ENCODE measurements at regions not wholly inside any gene's neighbourhood (a gene's known extent, or its start where the extent isn't known, plus 50 kb on each side); places are given as distances from the start of the nearest gene placed in this dataset.
"Not testable (repeated sequence)": the region's sequence is repeated elsewhere in the genome, so short reads cannot be mapped to it uniquely, and the experiment has no call there.

GRCh38 chr14:30413184-30413583, 145.8 kb upstream of the G2E3 start:
- TF ChIP-seq, protein P1, sequence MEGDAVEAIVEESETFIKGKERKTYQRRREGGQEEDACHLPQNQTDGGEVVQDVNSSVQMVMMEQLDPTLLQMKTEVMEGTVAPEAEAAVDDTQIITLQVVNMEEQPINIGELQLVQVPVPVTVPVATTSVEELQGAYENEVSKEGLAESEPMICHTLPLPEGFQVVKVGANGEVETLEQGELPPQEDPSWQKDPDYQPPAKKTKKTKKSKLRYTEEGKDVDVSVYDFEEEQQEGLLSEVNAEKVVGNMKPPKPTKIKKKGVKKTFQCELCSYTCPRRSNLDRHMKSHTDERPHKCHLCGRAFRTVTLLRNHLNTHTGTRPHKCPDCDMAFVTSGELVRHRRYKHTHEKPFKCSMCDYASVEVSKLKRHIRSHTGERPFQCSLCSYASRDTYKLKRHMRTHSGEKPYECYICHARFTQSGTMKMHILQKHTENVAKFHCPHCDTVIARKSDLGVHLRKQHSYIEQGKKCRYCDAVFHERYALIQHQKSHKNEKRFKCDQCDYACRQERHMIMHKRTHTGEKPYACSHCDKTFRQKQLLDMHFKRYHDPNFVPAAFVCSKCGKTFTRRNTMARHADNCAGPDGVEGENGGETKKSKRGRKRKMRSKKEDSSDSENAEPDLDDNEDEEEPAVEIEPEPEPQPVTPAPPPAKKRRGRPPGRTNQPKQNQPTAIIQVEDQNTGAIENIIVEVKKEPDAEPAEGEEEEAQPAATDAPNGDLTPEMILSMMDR (IDR thresholded peaks at IDR 0.05), result not testable (repeated sequence)
- not testable (repeated sequence) for TF ChIP-seq POLR2A, POLR2AphosphoS5 (IDR thresholded peaks at IDR 0.05)

All from breast epithelium (tissue), 3 donors.